NCI-H2081 (cell line): ENCODE measurements at regions not wholly inside any gene's neighbourhood (a gene's known extent, or its start where the extent isn't known, plus 50 kb on each side); places are given as distances from the start of the nearest gene placed in this dataset.
"Not testable (repeated sequence)": the region's sequence is repeated elsewhere in the genome, so short reads cannot be mapped to it uniquely, and the experiment has no call there.

Source experiments
- DNase-seq, 2 experiments: peaks; one replicate each; lab custom pipeline; 2025; lab: John Stamatoyannopoulos, UW

DNA sequence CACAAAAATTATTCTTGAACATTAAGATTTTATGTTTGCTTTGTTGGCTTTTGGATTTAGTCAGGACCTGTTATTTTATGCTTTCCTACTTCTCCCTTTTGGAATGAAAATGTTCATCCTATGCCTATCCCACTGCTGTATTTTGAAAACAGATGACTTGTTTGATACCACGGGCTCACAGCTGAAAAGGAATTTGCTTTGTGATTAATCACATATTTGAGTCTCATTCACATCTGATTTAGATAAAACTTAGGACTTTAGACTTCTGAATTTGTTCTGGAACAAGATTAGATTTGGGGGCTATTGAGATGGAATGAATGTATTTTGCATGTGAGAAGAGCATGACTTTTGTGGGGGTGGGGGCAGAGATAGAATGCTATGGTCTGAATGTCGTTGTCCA lies 1012.6 kb downstream of the CDH11 start:
- no peak for DNase-seq

- no peak for DNase-seq
Measured at GRCh38 chr16:64102654-64103053, 1019.2 kb downstream of the CDH11 start.

GRCh38 chr16:64098451-64098850 lies 1023.4 kb downstream of the CDH11 start:
- no peak for DNase-seq

DNA sequence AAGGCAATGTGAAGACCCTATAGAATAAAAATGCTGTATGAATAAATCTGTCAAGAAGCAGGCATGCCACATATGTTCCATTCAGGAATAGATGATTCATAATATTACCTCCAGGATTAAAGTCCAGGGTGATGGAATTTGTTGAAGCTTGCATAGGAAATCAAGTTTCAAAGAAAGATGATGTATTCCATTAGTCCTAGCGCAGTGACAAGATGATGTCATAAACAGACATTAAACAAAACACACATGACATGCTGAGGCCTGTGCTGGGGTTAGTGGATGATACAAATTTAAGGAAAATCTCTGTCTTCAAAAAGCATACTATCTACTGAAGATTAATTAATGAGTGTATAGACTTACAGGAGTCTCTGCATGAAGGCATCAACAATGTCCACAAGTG lies 1025.2 kb downstream of the CDH11 start:
- no peak for DNase-seq

- DNase-seq: no peak
Measured at GRCh38 chr16:64094992-64095634, 1026.8 kb downstream of the CDH11 start.

DNA sequence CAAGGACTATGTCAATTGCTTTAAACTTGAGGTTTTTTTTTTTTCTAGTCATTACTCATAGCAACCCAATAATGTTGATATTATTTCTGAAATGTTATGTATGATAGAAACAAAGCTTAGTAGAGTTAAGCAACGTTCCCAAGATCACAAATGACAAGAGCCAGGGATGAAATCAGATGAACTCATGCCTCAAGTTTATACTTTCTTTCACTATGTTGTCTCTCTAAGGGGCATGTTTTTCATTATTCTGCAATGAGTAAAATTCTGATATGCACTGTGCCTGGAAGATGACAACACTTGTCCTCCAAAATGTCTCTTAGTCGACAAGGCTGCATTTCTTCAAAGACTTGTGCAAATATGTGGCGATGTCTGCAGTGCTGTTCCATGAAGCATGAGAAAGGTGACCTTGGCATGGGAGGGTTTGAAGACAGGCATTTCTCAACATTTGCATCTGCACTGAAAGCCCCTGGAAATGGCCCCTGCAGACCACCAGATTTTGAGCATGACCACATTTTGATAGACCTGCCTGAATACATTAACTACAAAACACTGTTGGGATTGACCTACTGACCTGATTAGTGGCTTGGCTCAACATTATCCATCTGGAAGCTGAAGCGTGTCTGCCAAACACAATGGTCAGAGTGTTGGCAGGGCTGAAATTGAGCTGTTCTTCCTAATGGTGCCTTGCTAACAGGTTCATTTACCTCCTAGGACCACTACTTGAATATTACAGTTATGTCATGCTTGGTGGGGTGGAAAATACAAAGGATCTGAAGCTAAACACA lies 1027.5 kb downstream of the CDH11 start:
- DNase-seq: no peak

- no peak for DNase-seq
Measured at GRCh38 chr16:64092271-64092670, 1029.6 kb downstream of the CDH11 start.

GRCh38 chr16:64090327-64090726 lies 1031.5 kb downstream of the CDH11 start:
- no peak for DNase-seq

DNA sequence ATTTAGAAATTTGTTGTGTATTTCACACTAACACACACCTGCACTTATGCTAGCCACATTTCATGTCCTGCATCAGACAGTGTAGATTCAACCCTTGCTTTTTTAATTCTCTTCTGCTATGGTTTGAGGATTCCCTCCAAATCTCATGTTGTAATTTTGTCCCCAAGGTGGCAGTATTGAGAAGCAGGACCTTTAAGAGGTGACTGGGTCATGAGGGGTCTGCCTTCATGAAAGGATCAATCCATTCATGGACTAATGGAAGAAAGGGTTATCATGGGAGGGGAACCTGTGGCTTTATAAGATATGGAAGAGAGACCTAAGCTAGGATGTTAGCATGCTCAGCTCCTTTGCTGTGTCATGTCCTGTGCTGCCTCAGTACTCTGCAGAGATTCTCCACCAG lies 1032.2 kb downstream of the CDH11 start:
- peak; percentile 11 to 22 for DNase-seq

DNA sequence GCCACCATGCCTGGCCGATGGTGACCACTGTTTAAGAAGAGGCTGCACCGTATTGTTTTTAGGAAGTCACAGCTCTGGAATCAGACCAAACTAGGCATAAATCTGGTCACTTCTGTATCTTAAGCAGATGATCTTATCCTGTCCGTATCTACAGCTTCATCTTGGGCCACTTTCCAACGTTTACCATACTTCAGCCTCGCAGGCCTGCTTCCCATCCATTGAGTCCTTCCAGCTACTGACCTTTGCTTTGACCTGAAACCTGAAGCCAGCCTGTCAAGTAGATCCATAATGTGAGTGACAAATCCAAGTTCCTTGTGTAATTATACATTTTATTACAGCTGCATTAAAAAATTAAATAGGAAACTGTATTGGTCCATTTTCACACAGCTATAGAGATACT lies 1033.0 kb downstream of the CDH11 start:
- DNase-seq: no peak

- no peak for DNase-seq
Measured at GRCh38 chr16:64085296-64085695, 1036.6 kb downstream of the CDH11 start.

GRCh38 chr16:64084706-64085105 lies 1037.2 kb downstream of the CDH11 start:
- no peak for DNase-seq

DNA sequence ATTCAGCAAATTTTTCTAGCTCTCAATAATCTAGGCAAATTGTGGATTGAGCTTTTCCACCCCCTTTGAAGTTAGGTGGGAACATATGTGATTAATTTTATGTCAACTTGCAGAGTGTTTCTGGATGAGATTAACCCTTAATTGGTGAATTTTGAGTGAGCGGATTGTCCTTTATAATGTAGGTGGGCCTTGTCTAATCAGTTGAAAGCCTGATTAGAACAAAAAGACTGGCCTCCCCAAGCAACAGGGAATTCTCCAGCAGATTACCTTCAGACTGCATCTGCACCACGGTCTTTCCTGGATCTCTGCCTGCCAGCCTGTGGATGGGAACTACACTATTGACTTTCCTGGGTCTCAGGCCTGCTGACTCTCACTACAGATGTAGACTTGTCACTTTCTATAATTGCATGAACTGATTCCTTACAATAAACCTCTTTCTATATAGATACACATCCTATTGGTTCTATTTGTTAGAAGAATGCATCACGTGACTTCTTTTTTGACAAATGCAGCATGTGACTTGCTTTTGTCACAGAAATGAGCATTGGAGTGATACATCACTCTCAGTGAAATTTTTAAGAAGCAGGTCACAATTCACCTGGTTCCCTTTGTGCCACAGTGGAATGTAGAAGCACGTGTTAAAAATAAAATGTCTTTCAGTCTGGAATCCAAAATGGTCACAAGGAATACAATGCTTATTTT lies 1038.3 kb downstream of the CDH11 start:
- DNase-seq: no peak

- no peak for DNase-seq
Measured at GRCh38 chr16:64077242-64077641, 1044.6 kb downstream of the CDH11 start.

DNA sequence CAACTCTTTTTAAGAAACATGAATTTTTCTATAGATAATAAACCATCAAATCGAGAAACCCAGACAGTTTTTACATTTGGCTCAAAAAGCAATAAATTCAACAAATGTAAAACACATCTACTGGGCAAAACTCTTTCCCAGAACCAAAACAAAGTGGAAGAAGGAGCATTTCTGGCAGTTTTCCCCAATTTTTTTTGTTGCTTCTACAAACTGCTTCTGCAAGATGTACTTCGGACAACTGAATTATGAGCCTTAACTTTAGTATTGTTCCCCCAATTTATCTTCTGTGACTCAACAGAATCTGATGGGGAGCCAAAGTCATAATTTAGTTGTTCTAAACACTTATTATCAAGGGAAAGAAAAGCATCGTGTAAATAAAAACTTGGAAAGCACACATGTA lies 1047.2 kb downstream of the CDH11 start:
- no peak for DNase-seq

DNA sequence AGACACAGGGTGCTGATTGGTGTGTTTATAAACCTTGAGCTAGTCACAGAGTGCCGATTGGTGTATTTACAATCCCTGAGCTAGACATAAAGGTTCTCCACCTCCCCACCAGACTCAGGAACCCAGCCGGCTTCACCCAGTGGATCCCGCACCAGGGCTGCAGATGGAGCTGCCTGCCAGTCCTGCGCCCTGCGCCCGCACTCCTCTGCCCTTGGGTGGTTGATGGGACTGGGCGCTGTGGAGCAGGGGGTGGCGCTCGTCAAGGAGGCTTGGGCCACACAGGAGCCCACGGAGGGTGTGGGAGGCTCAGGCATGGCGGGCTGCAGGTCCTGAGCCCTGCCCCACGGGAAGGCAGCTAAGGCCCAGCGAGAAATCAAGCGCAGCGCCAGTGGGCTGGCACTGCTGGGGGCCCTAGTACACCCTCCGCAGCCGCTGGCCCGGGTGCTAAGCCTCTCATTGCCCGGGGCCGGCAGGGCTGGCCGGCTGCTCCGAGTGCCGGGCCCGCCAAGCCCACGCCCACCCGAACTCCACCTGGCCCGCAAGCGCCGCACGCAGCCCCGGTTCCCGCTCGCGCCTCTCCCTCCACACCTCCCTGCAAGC lies 1049.6 kb downstream of the CDH11 start:
- DNase-seq: not testable (repeated sequence)

DNA sequence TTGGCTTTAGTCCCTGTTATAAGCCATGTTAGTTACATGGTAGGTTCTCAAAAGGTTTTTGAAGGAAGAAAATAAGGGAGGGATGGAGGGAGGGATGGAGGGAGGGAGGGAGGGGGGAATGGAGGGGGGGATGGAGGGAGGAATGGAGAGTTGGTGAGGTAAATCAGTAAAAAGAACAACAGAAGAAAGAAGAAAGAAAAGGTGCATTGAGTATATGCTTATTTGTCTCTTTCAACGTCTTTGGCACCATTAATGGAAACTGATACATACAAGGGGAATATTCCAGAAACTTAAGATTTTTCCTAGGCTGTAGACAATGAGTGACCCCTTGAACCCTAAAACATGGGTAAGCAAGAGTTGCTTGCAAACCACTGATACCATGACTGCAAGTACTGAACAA lies 1056.3 kb downstream of the CDH11 start:
- no peak for DNase-seq

DNA sequence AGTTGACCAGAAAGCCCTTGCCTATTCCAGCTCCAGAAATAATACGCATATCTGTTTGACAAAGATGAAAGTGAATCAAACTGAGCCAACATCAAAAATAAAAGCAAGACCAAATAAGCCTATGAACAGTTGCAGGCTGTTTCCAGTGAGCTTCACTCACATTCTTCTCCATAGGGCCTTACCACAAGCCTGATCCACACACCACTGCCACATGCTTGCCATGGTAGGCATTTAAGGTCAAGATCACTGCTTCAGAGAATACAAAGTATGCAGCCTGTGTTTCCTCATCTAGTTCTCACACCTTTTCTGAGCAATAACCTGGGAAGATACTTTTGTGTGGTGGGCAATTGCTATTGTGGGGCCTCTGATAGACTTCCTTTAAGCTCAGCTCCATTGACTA lies 1060.2 kb downstream of the CDH11 start:
- DNase-seq: no peak

DNA sequence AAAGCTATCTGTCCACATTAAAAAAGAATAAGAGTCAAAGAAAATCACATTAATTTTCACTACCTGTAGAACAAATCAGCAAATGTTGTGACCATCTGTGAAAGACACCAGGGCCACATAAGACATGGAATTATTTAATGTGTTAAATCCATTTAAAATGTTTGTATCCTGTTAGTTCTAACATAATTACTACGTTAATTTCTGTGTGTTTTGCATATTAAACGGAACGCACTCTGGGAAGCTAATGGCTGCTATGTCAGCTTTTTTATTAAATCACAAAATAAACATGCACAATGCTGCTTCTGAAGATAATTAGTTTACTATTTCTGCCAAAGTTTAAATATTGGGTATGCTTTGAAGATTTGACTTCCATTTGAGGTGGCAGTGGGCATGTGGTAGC lies 1061.2 kb downstream of the CDH11 start:
- DNase-seq: no peak

DNA sequence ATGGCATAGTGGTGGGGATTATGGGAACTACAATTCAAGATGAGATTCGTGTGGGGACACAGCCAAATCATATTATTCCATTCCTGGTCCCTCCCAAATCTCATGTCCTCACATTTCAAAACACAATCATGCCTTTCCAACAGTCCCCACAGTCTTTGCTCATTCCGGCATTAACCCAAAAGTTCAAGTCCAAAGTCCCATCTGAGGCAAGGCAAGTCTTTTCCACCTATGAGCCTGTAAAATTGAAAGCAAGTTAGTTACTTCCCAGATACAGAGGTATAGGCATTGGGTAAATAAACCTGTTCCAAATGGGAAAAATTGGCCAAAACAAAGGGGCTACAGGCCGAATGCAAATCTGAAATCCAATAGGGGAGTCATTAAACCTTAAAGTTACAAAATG lies 1063.2 kb downstream of the CDH11 start:
- no peak for DNase-seq

DNA sequence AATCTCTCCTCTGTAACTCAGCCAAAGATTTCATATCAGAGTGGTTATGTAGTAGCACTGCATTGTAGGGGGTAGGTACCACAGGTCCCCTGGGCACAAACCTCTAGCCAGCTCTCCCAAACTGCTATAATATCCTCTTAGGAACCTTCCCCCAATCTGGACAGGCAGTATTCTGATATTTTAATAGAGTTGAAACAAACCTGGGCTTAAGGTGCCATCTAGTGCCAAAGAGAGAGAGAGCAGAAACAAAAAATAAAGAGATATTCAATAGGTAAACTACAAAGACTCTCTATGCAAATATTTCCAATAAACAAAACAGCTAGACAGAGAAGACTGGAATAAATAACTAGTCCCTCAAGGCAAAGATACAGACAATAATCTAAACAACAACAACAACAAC lies 1070.0 kb downstream of the CDH11 start:
- DNase-seq: peak; percentile 0 to 1

DNA sequence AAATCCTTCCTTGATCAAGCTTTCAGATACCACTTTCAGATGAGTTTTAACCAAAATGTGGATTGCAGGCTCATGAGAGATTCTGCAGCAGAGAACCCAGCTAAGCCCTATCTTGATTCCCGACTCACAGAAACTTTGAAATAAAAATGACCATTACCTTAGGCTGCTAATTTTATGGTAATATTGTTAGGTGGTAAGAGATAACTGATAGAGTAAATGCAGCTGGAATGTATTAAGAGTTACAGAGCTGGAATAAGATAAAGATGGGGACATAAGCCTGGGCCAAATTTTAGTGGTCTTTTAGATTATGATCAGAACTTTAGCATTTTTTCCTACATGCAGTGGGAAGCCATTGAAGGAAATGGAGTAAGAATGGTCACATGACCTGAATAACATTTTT lies 1074.0 kb downstream of the CDH11 start:
- DNase-seq: no peak

DNA sequence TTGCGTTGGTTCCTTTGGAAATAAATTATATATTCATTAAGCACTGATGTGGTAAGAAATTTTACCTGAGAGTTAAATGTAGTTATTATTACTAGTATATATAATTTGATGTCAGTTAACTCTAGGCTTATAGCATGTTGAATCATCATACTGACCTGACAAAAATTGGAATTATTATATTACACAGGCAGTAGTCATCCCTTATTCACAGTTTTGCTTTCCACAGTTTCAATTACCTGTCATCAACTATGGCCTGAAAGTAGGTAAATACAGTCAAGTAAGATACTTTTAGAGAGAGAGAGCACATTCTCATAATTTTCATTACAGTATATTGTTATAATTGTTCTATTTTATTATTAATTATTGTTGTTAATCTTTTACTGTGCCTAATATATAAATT lies 1074.7 kb downstream of the CDH11 start:
- DNase-seq: no peak
